ENCODE measurements at regions not wholly inside any gene's neighbourhood (a gene's known extent, or its start where the extent isn't known, plus 50 kb on each side); places are given as distances from the start of the nearest gene placed in this dataset.

DNA sequence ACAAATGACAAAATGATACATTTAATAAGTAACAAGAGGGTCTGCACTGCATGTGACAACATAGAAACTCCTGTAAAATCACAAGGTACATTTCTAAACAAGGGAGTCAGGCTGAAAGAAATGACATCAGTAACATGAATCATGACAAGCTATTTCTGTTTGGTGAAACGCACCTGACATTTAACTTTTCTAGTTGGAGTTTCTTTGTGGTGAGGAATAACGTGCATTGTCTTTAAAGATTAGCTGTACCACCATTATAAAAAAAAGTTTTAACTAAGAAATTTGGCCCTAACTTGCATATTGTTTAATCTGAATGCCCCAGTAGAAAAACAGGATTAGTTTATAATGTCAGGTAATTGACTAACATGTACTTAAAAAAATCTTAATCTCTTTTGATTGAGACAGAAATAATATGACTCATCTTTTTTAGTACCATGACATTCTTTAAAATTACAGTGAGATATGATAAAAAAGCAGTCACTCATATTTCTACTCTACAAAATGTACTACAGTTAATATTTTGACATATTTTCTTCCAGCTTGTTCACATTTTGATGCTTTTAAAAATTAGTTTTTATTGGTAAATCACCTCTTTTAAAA is 418.2 kb downstream of the KLF12 start:
- H3K4me1 ChIP-seq (ENCODE audit: insufficient read depth, low read length, severe bottlenecking): peaks cover 10% of the 10 kb centered on the region
- H3K4me2 ChIP-seq (ENCODE audit: low read length): no peak overlapping the region
- TF ChIP-seq, protein P1, sequence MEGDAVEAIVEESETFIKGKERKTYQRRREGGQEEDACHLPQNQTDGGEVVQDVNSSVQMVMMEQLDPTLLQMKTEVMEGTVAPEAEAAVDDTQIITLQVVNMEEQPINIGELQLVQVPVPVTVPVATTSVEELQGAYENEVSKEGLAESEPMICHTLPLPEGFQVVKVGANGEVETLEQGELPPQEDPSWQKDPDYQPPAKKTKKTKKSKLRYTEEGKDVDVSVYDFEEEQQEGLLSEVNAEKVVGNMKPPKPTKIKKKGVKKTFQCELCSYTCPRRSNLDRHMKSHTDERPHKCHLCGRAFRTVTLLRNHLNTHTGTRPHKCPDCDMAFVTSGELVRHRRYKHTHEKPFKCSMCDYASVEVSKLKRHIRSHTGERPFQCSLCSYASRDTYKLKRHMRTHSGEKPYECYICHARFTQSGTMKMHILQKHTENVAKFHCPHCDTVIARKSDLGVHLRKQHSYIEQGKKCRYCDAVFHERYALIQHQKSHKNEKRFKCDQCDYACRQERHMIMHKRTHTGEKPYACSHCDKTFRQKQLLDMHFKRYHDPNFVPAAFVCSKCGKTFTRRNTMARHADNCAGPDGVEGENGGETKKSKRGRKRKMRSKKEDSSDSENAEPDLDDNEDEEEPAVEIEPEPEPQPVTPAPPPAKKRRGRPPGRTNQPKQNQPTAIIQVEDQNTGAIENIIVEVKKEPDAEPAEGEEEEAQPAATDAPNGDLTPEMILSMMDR (IDR thresholded peaks at IDR 0.05; ENCODE audit: low read length): no peak
- no peak for TF ChIP-seq EZH2 (IDR thresholded peaks at IDR 0.05; ENCODE audit: borderline replicate concordance, low read length)
- no peak overlapping the region for H3K27ac ChIP-seq (ENCODE audit: low read depth, low read length, poor library complexity, severe bottlenecking)
- H3K9me3 ChIP-seq (ENCODE audit: low read length): no peaks in the 10 kb centered on the region
- no peak overlapping the region for H2AFZ ChIP-seq (ENCODE audit: low read length)
- H4K20me1 ChIP-seq (ENCODE audit: insufficient read depth, low read length): no peaks in the 10 kb centered on the region
- H3K4me3 ChIP-seq (ENCODE audit: low read depth, low read length, poor library complexity, severe bottlenecking): no peak overlapping the region
- H3K27me3 ChIP-seq (ENCODE audit: insufficient read depth, low read length): no peaks in the 10 kb centered on the region
- no peak overlapping the region for H3K9ac ChIP-seq (ENCODE audit: low read length)
- peaks cover 13% of the 10 kb centered on the region; the same call in 1 of the 2 replicates for H3K36me3 ChIP-seq (ENCODE audit: insufficient read depth, low read length)
- no peaks in the 10 kb centered on the region for H3K9me2 ChIP-seq (ENCODE audit: low read depth, low read length)
- no peaks in the 10 kb centered on the region for H3F3A ChIP-seq (ENCODE audit: insufficient read depth, low read length)
- H3K79me2 ChIP-seq (ENCODE audit: insufficient read depth, low read length): no peaks in the 10 kb centered on the region

DNA sequence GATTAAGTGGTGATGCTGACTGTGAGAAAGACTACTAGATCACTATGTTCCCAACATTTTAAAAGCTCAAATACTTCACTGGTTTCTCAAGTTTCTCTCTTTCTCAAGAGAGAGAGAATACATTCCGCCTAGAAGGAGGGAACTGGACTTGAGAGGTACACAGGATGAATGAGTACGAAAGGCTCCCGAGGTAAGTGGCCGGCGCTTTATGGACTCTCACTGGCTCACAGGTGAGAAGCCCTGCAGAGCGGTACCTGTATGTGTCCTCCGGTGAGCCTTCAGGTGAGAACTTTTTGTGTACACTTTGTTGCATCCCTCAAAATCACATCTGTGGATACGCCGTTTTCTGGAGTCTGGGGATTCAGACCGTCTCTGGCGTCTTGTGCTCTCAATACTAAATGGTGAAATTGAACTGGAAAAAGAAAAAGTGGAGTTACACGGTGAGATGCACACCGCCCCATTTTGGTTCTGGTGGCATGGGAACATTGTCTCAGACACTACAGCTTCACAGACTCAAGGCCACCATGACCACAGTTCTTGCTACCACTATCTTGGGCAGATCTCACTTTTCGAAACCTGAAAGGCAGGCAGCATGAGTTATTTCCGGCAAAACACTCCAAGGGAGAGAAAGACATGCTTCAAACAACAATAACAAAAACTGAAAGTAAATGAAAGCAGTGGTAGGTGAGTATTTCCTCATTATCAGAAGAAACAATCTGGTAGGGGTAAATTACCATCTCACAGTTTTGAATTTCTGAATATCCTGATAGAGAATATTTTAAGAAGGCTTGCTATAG is 418.9 kb downstream of the KLF12 start:
- Histone ChIP-seq H3F3A (ENCODE audit: insufficient read depth, low read length) (no peaks in the 10 kb centered on the region), H3K79me2 (ENCODE audit: insufficient read depth, low read length) (no peaks in the 10 kb centered on the region), H3K36me3 (ENCODE audit: insufficient read depth, low read length) (peaks cover 13% of the 10 kb centered on the region; the same call in 1 of the 2 replicates), H3K27ac (ENCODE audit: low read depth, low read length, poor library complexity, severe bottlenecking) (no peak overlapping the region), H4K20me1 (ENCODE audit: insufficient read depth, low read length) (no peaks in the 10 kb centered on the region), H3K27me3 (ENCODE audit: insufficient read depth, low read length) (no peaks in the 10 kb centered on the region), H3K4me3 (ENCODE audit: low read depth, low read length, poor library complexity, severe bottlenecking) (no peak overlapping the region), H3K9ac (ENCODE audit: low read length) (no peak overlapping the region), H3K4me1 (ENCODE audit: insufficient read depth, low read length, severe bottlenecking) (peaks cover 10% of the 10 kb centered on the region), H2AFZ (ENCODE audit: low read length) (no peak overlapping the region), H3K9me3 (ENCODE audit: low read length) (no peaks in the 10 kb centered on the region), H3K4me2 (ENCODE audit: low read length) (no peak overlapping the region), H3K9me2 (ENCODE audit: low read depth, low read length) (no peaks in the 10 kb centered on the region)
- TF ChIP-seq, protein P1 (IDR thresholded peaks at IDR 0.05; ENCODE audit: low read length): no peak
- no peak for TF ChIP-seq EZH2 (IDR thresholded peaks at IDR 0.05; ENCODE audit: borderline replicate concordance, low read length)

GRCh38 chr13:73714522-73714921 is 419.7 kb downstream of the KLF12 start:
- Histone ChIP-seq H3K9me3 (ENCODE audit: low read length) (no peaks in the 10 kb centered on the region), H4K20me1 (ENCODE audit: insufficient read depth, low read length) (no peaks in the 10 kb centered on the region), H3K36me3 (ENCODE audit: insufficient read depth, low read length) (peaks cover 13% of the 10 kb centered on the region; the same call in 1 of the 2 replicates), H3K4me1 (ENCODE audit: insufficient read depth, low read length, severe bottlenecking) (peaks cover 10% of the 10 kb centered on the region), H3K27ac (ENCODE audit: low read depth, low read length, poor library complexity, severe bottlenecking) (no peak overlapping the region), H3K79me2 (ENCODE audit: insufficient read depth, low read length) (no peaks in the 10 kb centered on the region), H3F3A (ENCODE audit: insufficient read depth, low read length) (no peaks in the 10 kb centered on the region), H2AFZ (ENCODE audit: low read length) (no peak overlapping the region), H3K9ac (ENCODE audit: low read length) (no peak overlapping the region), H3K4me2 (ENCODE audit: low read length) (no peak overlapping the region), H3K9me2 (ENCODE audit: low read depth, low read length) (no peaks in the 10 kb centered on the region), H3K4me3 (ENCODE audit: low read depth, low read length, poor library complexity, severe bottlenecking) (no peak overlapping the region), H3K27me3 (ENCODE audit: insufficient read depth, low read length) (no peaks in the 10 kb centered on the region)
- no peak for TF ChIP-seq EZH2 (IDR thresholded peaks at IDR 0.05; ENCODE audit: borderline replicate concordance, low read length)
- TF ChIP-seq, protein P1 (IDR thresholded peaks at IDR 0.05; ENCODE audit: low read length): no peak
